Suppressor macrophage (primary cell): ENCODE measurements at regions not wholly inside any gene's neighbourhood (a gene's known extent, or its start where the extent isn't known, plus 50 kb on each side); places are given as distances from the start of the nearest gene placed in this dataset.

ENCODE experiments used
- DNase-seq, 4 experiments: peaks; one replicate each; pipeline ENCODE4 v3.0.0-alpha.2; 2020 to 2022

GRCh38 chr7:15802425-15802824 is 115.9 kb upstream of the MEOX2 start:
- no peak for DNase-seq

DNA sequence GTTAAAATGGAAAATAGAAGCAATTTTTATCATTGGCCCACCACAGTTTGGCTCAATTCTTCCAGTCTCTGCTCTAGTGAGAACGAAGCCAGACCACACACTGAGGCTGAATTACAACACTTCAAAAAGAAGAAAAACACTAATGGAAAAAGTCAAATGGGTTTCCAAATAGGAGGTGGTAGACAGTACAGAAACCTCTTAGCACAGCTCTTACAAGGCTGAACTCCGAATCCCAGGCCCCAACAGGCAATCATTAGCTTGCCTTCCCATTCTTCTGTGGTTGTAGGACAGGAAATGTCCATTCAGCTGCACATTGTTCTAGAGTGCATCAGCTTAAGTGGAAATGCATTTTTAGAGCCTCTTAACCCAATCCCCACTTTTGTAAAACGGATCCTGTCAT is 115.1 kb upstream of the MEOX2 start:
- DNase-seq: no peak

DNA sequence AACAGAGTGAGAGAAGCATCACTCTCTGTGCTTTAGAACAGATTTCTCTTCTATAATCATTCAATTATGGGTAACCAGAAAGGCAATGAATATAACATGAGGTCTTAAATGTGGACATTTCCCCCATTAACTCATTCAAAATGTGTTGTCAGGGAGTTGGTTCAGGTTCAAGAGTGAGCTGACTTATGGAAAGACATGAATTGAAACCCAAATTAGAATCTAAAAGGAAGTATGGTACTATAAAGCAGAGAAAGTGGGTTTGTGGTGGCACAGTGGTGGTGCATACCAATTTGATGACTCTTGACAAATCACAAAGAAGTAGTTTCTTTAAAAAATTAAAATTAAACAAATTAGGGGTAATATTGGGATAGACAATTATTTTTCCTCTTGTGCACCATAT is 114.6 kb upstream of the MEOX2 start:
- DNase-seq: no peak

DNA sequence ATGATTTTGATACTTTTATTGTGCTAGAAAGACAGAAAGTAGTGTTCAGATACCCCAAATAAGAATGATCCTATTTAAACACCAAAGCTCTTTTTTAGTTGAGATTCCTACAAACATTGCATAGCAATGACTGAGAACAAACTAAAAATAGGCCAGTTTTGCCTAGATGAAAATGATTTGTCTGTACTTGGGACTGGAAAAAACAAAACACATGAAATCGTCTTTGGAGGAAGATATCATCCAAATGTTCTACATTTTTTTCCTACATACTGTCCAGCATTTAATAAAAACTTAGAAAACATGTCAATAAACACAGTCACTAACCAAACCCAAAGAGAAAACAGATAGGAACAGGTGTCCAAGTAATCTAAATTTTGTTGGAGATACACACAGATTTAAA is 111.6 kb upstream of the MEOX2 start:
- DNase-seq: no peak

DNA sequence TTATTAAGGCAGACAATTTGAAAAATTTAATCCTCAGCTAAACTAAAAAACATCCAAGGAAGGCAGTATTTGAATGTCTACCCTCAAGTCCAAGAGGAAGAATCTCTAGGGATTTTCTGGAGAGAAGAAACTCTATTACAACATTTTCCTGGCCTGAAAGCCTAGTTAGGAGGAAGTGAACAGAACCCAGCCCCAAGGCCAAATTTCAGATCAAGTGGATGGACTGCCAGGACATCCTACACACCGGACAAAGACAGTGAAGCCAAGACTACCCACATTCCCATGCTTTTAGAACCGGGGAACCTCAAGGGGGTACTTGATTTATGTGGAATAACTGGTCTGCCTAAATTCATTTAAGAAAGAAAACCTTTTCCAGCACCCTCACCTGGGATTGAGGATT is 108.9 kb upstream of the MEOX2 start:
- peak in 1 of 4 experiments; percentile 16 for DNase-seq

GRCh38 chr7:15794801-15795200 is 108.3 kb upstream of the MEOX2 start:
- DNase-seq: no peak

DNA sequence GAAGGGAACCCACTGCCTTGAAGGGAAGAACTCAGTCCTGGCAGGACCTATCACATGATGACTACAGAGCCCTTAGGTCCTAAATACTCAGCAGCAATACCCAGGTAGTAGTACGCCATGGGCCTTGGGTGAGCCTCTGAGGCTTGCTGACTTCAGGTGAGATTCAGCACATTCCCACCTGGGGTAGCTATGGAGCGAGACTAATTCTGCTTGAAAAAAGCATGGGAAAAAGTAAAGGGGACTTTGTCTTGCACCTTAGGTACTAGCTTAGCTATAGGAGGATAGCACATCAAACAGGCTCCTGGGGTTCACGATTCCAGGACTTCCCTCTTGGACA is 98.2 kb upstream of the MEOX2 start:
- DNase-seq: no peak

DNA sequence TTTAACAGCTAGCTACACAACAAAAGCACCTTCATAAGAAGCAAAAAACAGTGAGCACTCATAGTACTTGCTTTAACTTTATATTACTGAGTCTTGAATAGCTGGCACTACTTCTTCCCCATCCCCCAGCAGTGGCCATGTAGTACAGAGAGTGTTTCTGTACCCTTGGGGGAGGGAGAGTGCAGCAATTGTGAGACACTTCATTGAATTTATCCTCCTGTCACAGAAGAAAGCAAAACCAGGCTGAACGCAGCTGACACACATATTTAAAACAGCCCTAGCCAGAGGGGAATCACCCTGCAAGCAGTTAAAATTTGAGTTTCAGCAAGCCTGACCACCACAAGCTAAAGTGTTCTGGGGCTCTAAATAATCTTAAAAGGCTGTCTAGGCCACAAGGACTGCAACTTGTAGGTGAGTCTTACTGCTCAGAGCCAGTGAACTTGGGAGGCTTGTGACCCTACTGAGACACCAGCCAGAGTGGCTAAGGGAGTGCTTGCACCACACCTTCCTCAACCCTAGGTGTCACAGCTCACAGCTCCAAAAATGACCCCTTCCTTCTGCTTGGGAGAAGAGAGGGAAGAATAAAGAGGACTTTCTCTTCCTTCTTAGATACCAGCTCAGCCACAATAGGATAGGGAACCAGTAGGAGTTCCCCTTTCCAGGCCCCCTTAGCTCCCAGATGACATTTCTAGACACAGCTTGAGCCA is 97.7 kb upstream of the MEOX2 start:
- peak; percentile 30 to 65 (median 46) for DNase-seq

DNA sequence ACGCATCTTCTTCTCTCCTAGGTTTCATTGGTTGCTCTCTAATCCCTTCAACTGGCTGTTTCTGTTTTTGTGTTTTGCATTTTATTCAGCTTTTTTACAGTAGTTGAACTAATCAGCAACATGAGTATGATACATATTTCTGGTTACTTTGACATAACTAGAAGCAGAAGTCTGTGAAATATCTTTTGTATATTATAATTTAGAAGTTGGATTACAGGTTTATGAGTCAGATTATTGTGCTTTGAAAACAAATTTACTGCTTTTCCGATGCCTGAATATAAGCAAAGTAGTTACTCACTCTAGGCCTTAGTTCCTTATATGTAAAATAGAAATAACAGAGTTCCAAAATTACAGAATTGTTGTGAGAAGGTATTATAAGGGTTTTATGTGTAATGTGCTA is 96.2 kb upstream of the MEOX2 start:
- DNase-seq: no peak

DNA sequence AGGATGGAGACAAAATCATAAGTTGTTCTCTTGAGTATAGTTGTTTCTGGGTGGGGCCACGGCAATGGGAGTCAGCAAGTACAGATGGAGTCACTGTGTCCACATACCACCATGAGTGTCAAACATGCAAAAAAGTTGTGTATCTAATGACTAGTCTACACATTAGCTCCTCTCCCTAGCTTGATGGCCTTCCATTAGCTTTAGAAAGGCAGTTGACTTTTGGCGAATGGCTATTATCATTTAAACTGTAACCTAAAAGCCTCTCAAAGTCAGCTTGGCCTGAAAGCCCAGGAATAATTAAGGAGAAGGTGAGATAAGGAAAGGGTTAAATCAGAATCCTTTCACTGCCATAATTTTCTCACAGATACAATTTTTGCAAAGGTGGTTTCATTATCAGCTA is 95.5 kb upstream of the MEOX2 start:
- DNase-seq: no peak

DNA sequence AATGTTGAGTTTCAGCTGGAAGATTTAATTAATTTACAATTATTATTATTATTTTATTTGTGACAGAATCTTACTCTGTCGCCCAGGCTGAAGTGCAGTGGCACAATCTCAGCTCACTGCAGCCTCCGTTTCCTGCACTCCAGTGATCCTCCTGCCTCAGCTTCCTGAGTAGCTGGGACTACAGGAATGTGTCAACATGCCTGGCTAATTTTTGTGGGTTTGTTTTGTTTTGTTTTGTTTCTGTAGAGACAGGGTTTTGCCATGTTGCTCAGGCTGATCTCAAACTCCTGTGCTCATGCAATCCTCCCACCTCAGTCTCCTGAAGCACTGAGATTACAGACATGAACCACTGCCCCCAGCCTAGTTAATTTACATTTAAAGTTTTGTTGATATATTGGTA is 93.8 kb upstream of the MEOX2 start:
- DNase-seq: peak; percentile 3 to 48 (median 18)

DNA sequence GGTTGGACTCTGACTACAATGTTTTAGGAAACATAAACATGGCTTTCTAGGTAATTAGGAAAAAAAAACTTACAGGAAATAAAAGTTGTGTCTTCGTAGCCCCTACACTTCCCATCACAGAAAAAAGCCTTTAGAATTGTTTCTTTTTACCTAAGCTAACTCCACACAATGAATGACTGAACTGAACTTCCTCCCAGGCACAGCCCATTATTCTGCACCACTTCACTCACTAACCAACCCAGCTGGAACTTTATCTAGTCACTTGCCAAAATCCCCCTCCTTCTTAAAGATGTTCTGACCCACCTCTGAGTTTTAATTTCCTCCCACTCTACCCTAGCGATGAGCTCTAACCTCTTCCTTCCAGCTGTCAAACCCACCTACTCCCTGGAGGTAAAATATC is 91.7 kb upstream of the MEOX2 start:
- no peak for DNase-seq

- DNase-seq: no peak
Measured at GRCh38 chr7:15765753-15766152, 79.3 kb upstream of the MEOX2 start.

GRCh38 chr7:15764851-15765382 is 78.4 kb upstream of the MEOX2 start:
- DNase-seq: no peak

- no peak for DNase-seq
Measured at GRCh38 chr7:15764010-15764409, 77.5 kb upstream of the MEOX2 start.

- DNase-seq: no peak
Measured at GRCh38 chr7:15757041-15758000, 70.8 kb upstream of the MEOX2 start.

- no peak for DNase-seq
Measured at GRCh38 chr7:15755061-15755460, 68.6 kb upstream of the MEOX2 start.

- no peak for DNase-seq
Measured at GRCh38 chr7:15753887-15754579, 67.5 kb upstream of the MEOX2 start.

- no peak for DNase-seq
Measured at GRCh38 chr7:15752377-15752776, 65.9 kb upstream of the MEOX2 start.

GRCh38 chr7:15751191-15751701 is 64.8 kb upstream of the MEOX2 start:
- DNase-seq: no peak

- no peak for DNase-seq
Measured at GRCh38 chr7:15750727-15751126, 64.2 kb upstream of the MEOX2 start.

- no peak for DNase-seq
Measured at GRCh38 chr7:15749631-15750030, 63.1 kb upstream of the MEOX2 start.

- DNase-seq: no peak
Measured at GRCh38 chr7:15747712-15748111, 61.2 kb upstream of the MEOX2 start.
